Liver (tissue), 3 donors: ENCODE measurements at regions not wholly inside any gene's neighbourhood (a gene's known extent, or its start where the extent isn't known, plus 50 kb on each side); places are given as distances from the start of the nearest gene placed in this dataset.

ENCODE experiments used
- CTCF ChIP-seq: fragments of 150-350 bp; IDR thresholded peaks from 2 replicates; pipeline ENCODE4 v1.5.1; 2017; ENCODE audit warnings: improper control_type of control experiment, low read depth, low read length; ENCODE audit not compliant: missing input control
- FOXA1 ChIP-seq: IDR thresholded peaks from 2 replicates; pipeline ENCODE4 v1.6.1; 2016; ENCODE audit warnings: antibody characterized with exemption
- GABPA ChIP-seq, 2 donors: IDR thresholded peaks in 1 of 2; conservative IDR thresholded peaks in 1 of 2; 2 replicates each; pipeline ENCODE4 v1.6.1; 2016; ENCODE audit warnings: antibody characterized with exemption in 2 of 2, mild to moderate bottlenecking in 1 of 2, moderate library complexity in 1 of 2
- HNF4G ChIP-seq: IDR thresholded peaks from 2 replicates; pipeline ENCODE4 v1.6.1; 2016; ENCODE audit warnings: antibody characterized with exemption
- MAX ChIP-seq: IDR thresholded peaks from 2 replicates; pipeline ENCODE4 v1.6.1; 2016; ENCODE audit warnings: antibody characterized with exemption
- SP1 ChIP-seq: IDR thresholded peaks from 2 replicates; pipeline ENCODE4 v1.6.1; 2018; ENCODE audit warnings: antibody characterized with exemption, mild to moderate bottlenecking
- TAF1 ChIP-seq: conservative IDR thresholded peaks from 2 replicates; pipeline ENCODE4 v1.6.1; 2016; ENCODE audit warnings: antibody characterized with exemption, mild to moderate bottlenecking
- YY1 ChIP-seq: IDR thresholded peaks from 2 replicates; pipeline ENCODE4 v1.6.1; 2016; ENCODE audit warnings: antibody characterized with exemption, mild to moderate bottlenecking
- donor health status: healthy.
- donor health status: healthy.

- TF ChIP-seq CTCF (no peak), YY1 (no peak), MAX (no peak), SP1 (no peak), GABPA (IDR thresholded peaks at IDR 0.05 in 1 of 2, conservative IDR thresholded peaks at IDR 0.05 in 1 of 2) (no peak), TAF1 (no peak), FOXA1 (no peak), HNF4G (no peak)
These were observed 225.2 kb downstream of the SEC23A start for GRCh38 chr14:38877744-38878388.
